Endodermal cell (in vitro differentiated cells): ENCODE measurements at regions not wholly inside any gene's neighbourhood (a gene's known extent, or its start where the extent isn't known, plus 50 kb on each side); places are given as distances from the start of the nearest gene placed in this dataset.

Experiments
- DNase-seq: peaks from one replicate; pipeline ENCODE4 v3.0.0-alpha.2; 2017
- H3K27ac ChIP-seq: 2 replicates; pipeline ENCODE4 v1.5.1; 2013; ENCODE audit warnings: mild to moderate bottlenecking, low read depth, low read length, moderate library complexity
- H3K27me3 ChIP-seq: 2 replicates; pipeline ENCODE4 v1.6.1; 2013; ENCODE audit warnings: mild to moderate bottlenecking, low read length, moderate library complexity; ENCODE audit not compliant: insufficient read depth, control insufficient read depth, poor library complexity, severe bottlenecking
- H3K36me3 ChIP-seq: 2 replicates; pipeline ENCODE4 v1.7.0; 2013; ENCODE audit warnings: mild to moderate bottlenecking, low read length, moderate library complexity; ENCODE audit not compliant: control insufficient read depth, insufficient read depth
- H3K4me1 ChIP-seq: one replicate; pipeline ENCODE4 v1.7.0; 2013; ENCODE audit warnings: low read length; ENCODE audit not compliant: control insufficient read depth, insufficient read depth
- H3K4me3 ChIP-seq: 2 replicates; pipeline ENCODE4 v1.5.1; 2013; ENCODE audit warnings: mild to moderate bottlenecking, low read length, moderate library complexity
- H3K9ac ChIP-seq: 2 replicates; pipeline ENCODE4 v1.6.1; 2013; ENCODE audit warnings: mild to moderate bottlenecking, low read length, moderate library complexity; ENCODE audit not compliant: poor library complexity, severe bottlenecking; ENCODE audit errors: extremely low read depth
- H3K9me3 ChIP-seq: 2 replicates; pipeline ENCODE4 v1.6.1; 2013; ENCODE audit warnings: mild to moderate bottlenecking, low read length, moderate library complexity; ENCODE audit not compliant: control insufficient read depth
- H3K27ac Mint-ChIP-seq: 2 replicates; pipeline ENCODE4 v1.8.0; 2020; ENCODE audit warnings: mixed read lengths
- H3K27me3 Mint-ChIP-seq: 2 replicates; pipeline ENCODE4 v1.8.0; 2021; ENCODE audit warnings: mild to moderate bottlenecking, mixed read lengths; ENCODE audit not compliant: insufficient read depth
- H3K36me3 Mint-ChIP-seq: 2 replicates; pipeline ENCODE4 v1.8.0; 2020; ENCODE audit warnings: low read depth, mixed read lengths
- H3K4me1 Mint-ChIP-seq: 2 replicates; pipeline ENCODE4 v1.8.0; 2020; ENCODE audit warnings: mixed read lengths
- H3K4me3 Mint-ChIP-seq: 2 replicates; pipeline ENCODE4 v1.8.0; 2020; ENCODE audit warnings: mild to moderate bottlenecking, moderate library complexity, mixed read lengths
- H3K9me3 Mint-ChIP-seq: 2 replicates; pipeline ENCODE4 v1.8.0; 2020; ENCODE audit warnings: mild to moderate bottlenecking, mixed read lengths
- CTCF ChIP-seq: fragments of 200-600 bp; sonication (generic); conservative IDR thresholded peaks from 2 replicates; pipeline ENCODE4 v1.5.0; 2021; ENCODE audit warnings: antibody characterized with exemption, mild to moderate bottlenecking
- WGBS, 2 experiments: methylation state at CpG; one replicate each; pipeline versions ENCODE4 v1.1.5 to v1.1.7; 2013; ENCODE audit warnings: missing lambda C conversion rate in 2 of 2, mixed read lengths in 1 of 2; ENCODE audit not compliant: insufficient coverage in 1 of 2, insufficient read length in 1 of 2; 5-methylcytosine and 5-hydroxymethylcytosine counted together

- H3K4me3 ChIP-seq = no peak overlapping the region
- no peaks in the 10 kb centered on the region for H3K36me3 Mint-ChIP-seq
- H3K9ac ChIP-seq = no peak overlapping the region
- DNase-seq = no peak
- H3K27ac Mint-ChIP-seq = no peak overlapping the region
- H3K4me1 ChIP-seq = peaks cover 6% of the 10 kb centered on the region
- no peak overlapping the region for H3K27ac ChIP-seq
- no peak for TF ChIP-seq CTCF
- 71 to 75% methylated on average over 3 of the region's 3 CpGs for WGBS, 2 experiments
- H3K9me3 Mint-ChIP-seq = no peaks in the 10 kb centered on the region
- no peaks in the 10 kb centered on the region for H3K9me3 ChIP-seq
- H3K4me1 Mint-ChIP-seq = peaks cover 27% of the 10 kb centered on the region
- no peak overlapping the region for H3K4me3 Mint-ChIP-seq
- H3K27me3 ChIP-seq = peaks cover 4% of the 10 kb centered on the region
- H3K27me3 Mint-ChIP-seq = peaks cover 20% of the 10 kb centered on the region
- H3K36me3 ChIP-seq = no peaks in the 10 kb centered on the region
Measured at GRCh38 chr18:55095584-55095983, 136.3 kb upstream of the CCDC68 start.

GRCh38 chr18:55093808-55094207, 134.5 kb upstream of the CCDC68 start:
- Mint-ChIP-seq H3K4me1 (peaks cover 30% of the 10 kb centered on the region), H3K27ac (no peak overlapping the region), H3K9me3 (no peaks in the 10 kb centered on the region), H3K36me3 (no peaks in the 10 kb centered on the region), H3K4me3 (no peak overlapping the region), H3K27me3 (peaks cover 20% of the 10 kb centered on the region)
- no peak for DNase-seq
- TF ChIP-seq CTCF = no peak
- no peaks in the 10 kb centered on the region for H3K36me3 ChIP-seq
- H3K4me1 ChIP-seq = peaks cover 6% of the 10 kb centered on the region
- no peak overlapping the region for H3K27ac ChIP-seq
- no peaks in the 10 kb centered on the region for H3K9me3 ChIP-seq
- peaks cover 4% of the 10 kb centered on the region for H3K27me3 ChIP-seq
- H3K4me3 ChIP-seq = no peak overlapping the region
- no peak overlapping the region for H3K9ac ChIP-seq

GRCh38 chr18:55093295-55093694, 134.0 kb upstream of the CCDC68 start:
- Histone ChIP-seq H3K27ac (no peak overlapping the region), H3K27me3 (peaks cover 4% of the 10 kb centered on the region), H3K9ac (no peak overlapping the region), H3K9me3 (no peaks in the 10 kb centered on the region), H3K4me3 (no peak overlapping the region), H3K36me3 (no peaks in the 10 kb centered on the region), H3K4me1 (peaks cover 6% of the 10 kb centered on the region)
- no peak for TF ChIP-seq CTCF
- Mint-ChIP-seq H3K4me3 (no peak overlapping the region), H3K36me3 (no peaks in the 10 kb centered on the region), H3K9me3 (no peaks in the 10 kb centered on the region), H3K27me3 (peaks cover 20% of the 10 kb centered on the region), H3K27ac (no peak overlapping the region), H3K4me1 (peaks cover 35% of the 10 kb centered on the region)
- DNase-seq = no peak
